ENCODE measurements at regions not wholly inside any gene's neighbourhood (a gene's known extent, or its start where the extent isn't known, plus 50 kb on each side); places are given as distances from the start of the nearest gene placed in this dataset.

DNA sequence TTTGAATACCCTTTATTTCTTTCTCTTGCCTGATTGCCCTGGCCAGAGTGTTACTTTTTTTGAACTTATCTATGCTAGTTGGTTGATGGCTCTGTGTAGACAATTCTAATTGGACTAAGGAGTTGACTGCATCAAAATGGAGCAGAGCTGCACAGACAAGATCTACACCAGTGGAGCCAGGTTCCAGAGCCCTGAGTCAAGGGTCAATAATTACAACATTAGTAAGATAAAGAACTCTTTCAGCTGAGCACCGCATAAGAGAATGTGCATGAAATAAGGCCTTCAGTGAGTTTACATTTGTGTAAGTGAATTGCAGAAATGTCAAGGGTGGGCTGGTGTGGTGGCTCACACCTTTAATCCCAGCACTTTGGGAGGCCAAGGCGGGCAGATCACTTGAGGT lies 599.7 kb upstream of the TENM3 start:
- Histone ChIP-seq H3K36me3 (ENCODE audit: insufficient read depth, low read length) (no peaks in the 10 kb centered on the region), H3K9me3 (ENCODE audit: insufficient read depth, low read length, severe bottlenecking) (peaks cover 3% of the 10 kb centered on the region), H3K79me2 (ENCODE audit: insufficient read depth, low read length) (no peaks in the 10 kb centered on the region), H3K4me2 (ENCODE audit: insufficient read depth, low read length) (no peak overlapping the region), H3K27me3 (ENCODE audit: insufficient read depth, low read length, poor library complexity) (no peaks in the 10 kb centered on the region), H3K9ac (ENCODE audit: low read depth, low read length) (no peak overlapping the region), H4K20me1 (ENCODE audit: insufficient read depth, low read length) (no peaks in the 10 kb centered on the region), H2AFZ (ENCODE audit: low read depth, low read length) (no peak overlapping the region), H3K4me1 (ENCODE audit: insufficient read depth, low read length) (no peaks in the 10 kb centered on the region), H3K27ac (ENCODE audit: low read length) (no peak overlapping the region), H3K4me3 (ENCODE audit: low read depth in 1 of 2, low read length in 2 of 2) (no peak overlapping the region)
- TF ChIP-seq, protein P1, sequence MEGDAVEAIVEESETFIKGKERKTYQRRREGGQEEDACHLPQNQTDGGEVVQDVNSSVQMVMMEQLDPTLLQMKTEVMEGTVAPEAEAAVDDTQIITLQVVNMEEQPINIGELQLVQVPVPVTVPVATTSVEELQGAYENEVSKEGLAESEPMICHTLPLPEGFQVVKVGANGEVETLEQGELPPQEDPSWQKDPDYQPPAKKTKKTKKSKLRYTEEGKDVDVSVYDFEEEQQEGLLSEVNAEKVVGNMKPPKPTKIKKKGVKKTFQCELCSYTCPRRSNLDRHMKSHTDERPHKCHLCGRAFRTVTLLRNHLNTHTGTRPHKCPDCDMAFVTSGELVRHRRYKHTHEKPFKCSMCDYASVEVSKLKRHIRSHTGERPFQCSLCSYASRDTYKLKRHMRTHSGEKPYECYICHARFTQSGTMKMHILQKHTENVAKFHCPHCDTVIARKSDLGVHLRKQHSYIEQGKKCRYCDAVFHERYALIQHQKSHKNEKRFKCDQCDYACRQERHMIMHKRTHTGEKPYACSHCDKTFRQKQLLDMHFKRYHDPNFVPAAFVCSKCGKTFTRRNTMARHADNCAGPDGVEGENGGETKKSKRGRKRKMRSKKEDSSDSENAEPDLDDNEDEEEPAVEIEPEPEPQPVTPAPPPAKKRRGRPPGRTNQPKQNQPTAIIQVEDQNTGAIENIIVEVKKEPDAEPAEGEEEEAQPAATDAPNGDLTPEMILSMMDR (IDR thresholded peaks at IDR 0.05; ENCODE audit: borderline replicate concordance, extremely low read depth, low read length, poor library complexity, severe bottlenecking), result no peak
- TF ChIP-seq EZH2 (IDR thresholded peaks at IDR 0.05; ENCODE audit: borderline replicate concordance, low read depth, low read length, severe bottlenecking), result no peak
- ATAC-seq (ENCODE audit: insufficient read depth, low read depth) (no peak), DNase-seq (no peak)

DNA sequence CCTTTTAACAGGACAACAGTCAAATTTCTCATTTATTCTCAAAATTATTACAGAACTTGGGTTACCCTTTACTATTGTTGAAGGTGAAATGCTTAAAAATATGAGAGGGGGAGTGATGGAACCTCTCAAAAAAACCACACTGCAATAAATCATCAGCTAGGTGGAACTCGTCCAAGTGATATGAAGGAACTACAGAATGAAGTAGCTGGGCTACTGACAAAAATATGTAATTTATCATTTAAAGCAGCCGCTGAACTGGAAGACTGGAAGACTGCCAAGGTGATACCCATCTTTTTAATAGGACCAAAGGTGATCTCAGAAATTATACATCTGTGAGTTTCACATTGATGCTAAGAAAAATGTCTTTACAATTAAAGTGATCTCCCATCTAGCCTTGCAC lies 597.7 kb upstream of the TENM3 start:
- no peak overlapping the region for H3K4me2 ChIP-seq (ENCODE audit: insufficient read depth, low read length)
- ATAC-seq (ENCODE audit: insufficient read depth, low read depth), result no peak

DNA sequence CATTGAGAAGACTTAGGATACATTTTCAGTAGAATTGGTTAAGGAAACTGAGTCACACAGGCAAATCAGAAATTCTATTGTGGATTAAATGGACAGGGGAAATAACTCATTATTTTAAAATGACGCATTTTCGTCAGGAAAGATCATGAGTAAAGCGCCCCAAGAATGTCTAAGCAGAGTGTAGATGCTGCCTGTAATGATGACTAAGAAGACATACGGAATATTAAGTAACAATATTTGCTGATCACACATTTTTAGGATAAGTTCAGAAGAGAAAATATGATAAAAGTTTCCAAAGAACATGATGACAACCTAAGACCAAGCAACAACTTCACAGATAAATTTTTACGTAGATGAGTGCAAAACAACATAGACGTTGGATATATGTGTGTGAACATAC lies 596.3 kb upstream of the TENM3 start:
- no peak for ATAC-seq (ENCODE audit: insufficient read depth, low read depth)
- Histone ChIP-seq H2AFZ (ENCODE audit: low read depth, low read length) (no peak overlapping the region), H3K36me3 (ENCODE audit: insufficient read depth, low read length) (no peaks in the 10 kb centered on the region)

More for the DNA sequence above, 597.7 kb upstream of the TENM3 start:
- Histone ChIP-seq H3K79me2 (ENCODE audit: insufficient read depth, low read length) (no peaks in the 10 kb centered on the region), H3K27me3 (ENCODE audit: insufficient read depth, low read length, poor library complexity) (no peaks in the 10 kb centered on the region), H3K27ac (ENCODE audit: low read length) (no peak overlapping the region), H3K4me1 (ENCODE audit: insufficient read depth, low read length) (no peaks in the 10 kb centered on the region), H3K9ac (ENCODE audit: low read depth, low read length) (no peak overlapping the region), H4K20me1 (ENCODE audit: insufficient read depth, low read length) (no peaks in the 10 kb centered on the region), H3K4me3 (ENCODE audit: low read depth in 1 of 2, low read length in 2 of 2) (no peak overlapping the region), H3K36me3 (ENCODE audit: insufficient read depth, low read length) (no peaks in the 10 kb centered on the region), H3K9me3 (ENCODE audit: insufficient read depth, low read length, severe bottlenecking) (peaks cover 3% of the 10 kb centered on the region), H2AFZ (ENCODE audit: low read depth, low read length) (no peak overlapping the region)
- no peak for DNase-seq
- TF ChIP-seq, protein P1 (IDR thresholded peaks at IDR 0.05; ENCODE audit: borderline replicate concordance, extremely low read depth, low read length, poor library complexity, severe bottlenecking), result no peak
- TF ChIP-seq EZH2 (IDR thresholded peaks at IDR 0.05; ENCODE audit: borderline replicate concordance, low read depth, low read length, severe bottlenecking), result no peak

More for the DNA sequence above, 596.3 kb upstream of the TENM3 start:
- H3K4me2 ChIP-seq (ENCODE audit: insufficient read depth, low read length), result no peak overlapping the region
- no peak overlapping the region for H3K4me3 ChIP-seq (ENCODE audit: low read depth in 1 of 2, low read length in 2 of 2)
- peaks cover 3% of the 10 kb centered on the region for H3K9me3 ChIP-seq (ENCODE audit: insufficient read depth, low read length, severe bottlenecking)
- no peak overlapping the region for H3K27ac ChIP-seq (ENCODE audit: low read length)
- H3K27me3 ChIP-seq (ENCODE audit: insufficient read depth, low read length, poor library complexity), result no peaks in the 10 kb centered on the region
- H3K79me2 ChIP-seq (ENCODE audit: insufficient read depth, low read length), result no peaks in the 10 kb centered on the region
- TF ChIP-seq, protein P1 (IDR thresholded peaks at IDR 0.05; ENCODE audit: borderline replicate concordance, extremely low read depth, low read length, poor library complexity, severe bottlenecking), result no peak
- TF ChIP-seq EZH2 (IDR thresholded peaks at IDR 0.05; ENCODE audit: borderline replicate concordance, low read depth, low read length, severe bottlenecking), result no peak
- no peaks in the 10 kb centered on the region for H3K4me1 ChIP-seq (ENCODE audit: insufficient read depth, low read length)
- no peaks in the 10 kb centered on the region for H4K20me1 ChIP-seq (ENCODE audit: insufficient read depth, low read length)
- H3K9ac ChIP-seq (ENCODE audit: low read depth, low read length), result no peak overlapping the region
- DNase-seq, result no peak
